SHP77 treated with DMSO at 0.1 percent for 48 hours (cell line): ENCODE measurements at regions not wholly inside any gene's neighbourhood (a gene's known extent, or its start where the extent isn't known, plus 50 kb on each side); places are given as distances from the start of the nearest gene placed in this dataset.

Source experiments
- DNase-seq: peaks from one replicate; lab custom pipeline; 2025; lab: John Stamatoyannopoulos, UW

- DNase-seq: no peak
These were observed 333.4 kb upstream of the CHD6 start for GRCh38 chr20:41951615-41952014.

DNA sequence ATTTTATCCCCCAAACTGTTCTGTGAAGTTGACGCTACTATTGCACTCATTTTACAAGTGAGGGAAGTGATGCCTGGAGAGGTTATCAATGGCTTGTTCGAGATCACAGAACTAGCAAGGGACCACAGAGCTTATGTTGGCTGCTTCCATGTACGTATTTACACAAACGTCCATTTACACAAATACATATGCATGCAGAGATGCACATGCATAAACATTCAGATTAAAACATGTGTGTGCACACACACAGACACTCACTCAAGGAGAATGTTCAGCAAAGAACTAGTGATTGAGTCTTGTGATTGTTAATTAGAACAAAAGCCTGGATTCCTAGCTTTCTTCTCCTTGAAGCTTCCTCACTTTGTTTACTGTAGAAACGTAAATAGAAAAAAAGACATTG is 321.5 kb upstream of the CHD6 start:
- DNase-seq: no peak

GRCh38 chr20:41938353-41938752 is 320.2 kb upstream of the CHD6 start:
- DNase-seq: no peak

DNA sequence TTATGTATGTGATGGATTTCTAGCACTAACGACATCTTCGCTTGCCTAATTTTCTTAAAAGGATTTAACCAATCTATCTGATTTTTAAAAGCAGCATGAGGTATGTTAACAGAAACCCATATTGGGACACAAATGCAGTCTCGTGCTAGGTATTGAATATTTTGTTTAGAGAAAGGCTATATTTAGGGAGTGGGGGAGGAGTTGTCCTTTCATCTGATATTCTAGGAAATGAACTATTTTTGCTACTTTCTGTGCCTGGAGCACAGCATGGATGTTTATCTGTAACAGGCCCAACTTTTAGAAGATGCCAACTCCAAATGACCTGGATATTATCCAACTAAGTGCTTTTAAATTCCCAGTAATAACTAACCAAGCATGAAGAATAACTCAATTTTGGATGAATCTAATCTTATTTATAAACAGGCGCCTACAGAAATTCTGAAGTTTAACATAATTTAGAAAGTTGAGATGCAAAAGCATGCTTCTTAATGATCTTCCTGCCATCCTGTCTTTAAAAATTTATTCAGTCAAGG is 317.1 kb upstream of the CHD6 start:
- DNase-seq: no peak

DNA sequence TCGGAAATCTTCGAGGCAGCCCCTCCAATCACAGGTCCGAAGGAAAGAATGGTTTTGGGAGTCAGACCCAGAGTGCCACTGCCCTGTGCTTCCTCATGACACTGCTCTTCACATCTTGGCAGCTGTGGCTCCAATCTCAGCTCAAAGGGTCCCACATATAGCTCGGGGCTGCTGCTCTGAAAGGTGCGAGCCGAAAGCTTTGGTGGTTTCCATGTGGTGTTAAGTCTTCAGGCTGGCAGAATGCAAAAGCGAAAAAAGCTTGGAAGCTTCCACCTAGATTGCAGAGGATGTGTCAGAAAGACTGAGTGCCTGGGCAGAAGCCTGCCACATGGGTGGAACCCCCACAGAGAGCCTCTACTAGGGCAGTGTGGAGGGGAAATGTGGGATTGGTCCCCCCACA is 314.3 kb upstream of the CHD6 start:
- no peak for DNase-seq

DNA sequence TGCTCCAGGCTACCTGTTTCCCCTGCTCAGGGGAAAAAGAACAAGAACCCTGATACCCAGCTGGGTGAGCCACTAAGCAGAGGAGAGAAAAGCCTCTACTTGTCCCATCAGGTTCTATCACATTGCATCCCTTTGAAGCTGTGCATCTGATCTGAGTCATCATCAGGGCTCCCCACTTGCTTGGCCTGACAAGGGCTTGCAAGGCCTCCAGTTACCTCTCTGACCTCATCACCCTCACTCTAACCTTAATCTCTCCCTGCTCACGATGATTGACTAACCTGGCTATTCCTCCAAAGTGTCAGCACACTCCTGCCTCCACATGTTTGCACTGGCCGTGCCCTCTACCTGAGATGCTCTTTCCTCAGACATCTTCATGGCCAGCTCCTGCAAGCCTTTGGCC is 309.5 kb upstream of the CHD6 start:
- no peak for DNase-seq

DNA sequence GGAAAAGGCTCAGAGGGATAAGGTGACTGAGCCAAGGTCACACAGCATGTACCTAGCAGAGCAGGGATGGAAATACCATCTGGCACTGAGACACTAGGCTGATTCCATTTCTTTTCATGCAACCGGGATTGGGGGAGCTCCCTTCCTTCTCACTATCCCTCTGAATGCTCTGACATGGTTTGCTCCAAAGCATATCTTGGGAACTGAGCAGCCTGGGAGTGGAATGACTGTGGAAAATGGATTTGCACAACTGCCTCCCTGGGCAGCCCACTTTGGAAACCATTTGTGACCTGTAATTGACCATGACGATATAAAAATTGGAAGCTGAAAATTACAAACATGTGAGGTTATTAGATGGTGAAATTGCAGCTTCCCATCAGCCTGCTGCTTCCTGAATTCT is 309.0 kb upstream of the CHD6 start:
- no peak for DNase-seq

DNA sequence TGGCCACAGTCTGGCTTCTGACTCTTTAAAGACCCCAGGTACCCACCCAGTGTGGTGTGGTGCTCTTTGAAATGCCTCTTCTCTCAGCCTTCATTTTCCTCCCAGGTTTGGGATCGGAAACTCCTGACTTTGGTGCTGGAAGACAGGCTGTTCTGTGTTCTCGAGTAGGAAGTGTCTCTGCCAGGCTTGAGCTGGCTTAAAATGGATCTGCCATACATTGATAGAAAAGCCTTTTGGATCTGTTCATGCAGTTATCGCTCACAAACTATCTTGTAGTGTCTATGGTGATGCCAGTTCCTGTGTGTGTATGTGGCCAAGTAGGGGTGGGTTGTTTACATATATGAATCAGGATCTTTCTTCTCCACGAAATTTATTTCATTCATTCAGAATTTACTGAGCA is 307.3 kb upstream of the CHD6 start:
- DNase-seq: no peak

DNA sequence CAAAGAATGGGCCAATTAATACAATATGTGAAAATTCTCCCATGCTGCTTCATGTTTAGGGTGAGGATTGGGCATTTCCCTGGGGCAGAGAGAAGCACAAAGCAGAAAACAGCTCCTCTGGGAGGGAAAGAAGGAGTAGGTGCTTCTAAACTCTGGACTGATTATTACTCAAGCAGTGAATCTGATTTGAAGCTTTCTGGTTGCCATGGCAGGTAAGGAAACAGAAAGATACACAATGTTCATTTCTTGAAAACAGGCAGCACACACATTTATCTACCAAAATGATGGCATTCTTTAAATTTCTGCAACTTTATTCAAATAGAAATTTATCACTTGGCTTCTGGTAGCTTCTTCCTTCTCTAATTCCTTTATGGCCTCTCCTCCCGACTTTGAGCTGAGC is 305.4 kb upstream of the CHD6 start:
- DNase-seq: no peak

DNA sequence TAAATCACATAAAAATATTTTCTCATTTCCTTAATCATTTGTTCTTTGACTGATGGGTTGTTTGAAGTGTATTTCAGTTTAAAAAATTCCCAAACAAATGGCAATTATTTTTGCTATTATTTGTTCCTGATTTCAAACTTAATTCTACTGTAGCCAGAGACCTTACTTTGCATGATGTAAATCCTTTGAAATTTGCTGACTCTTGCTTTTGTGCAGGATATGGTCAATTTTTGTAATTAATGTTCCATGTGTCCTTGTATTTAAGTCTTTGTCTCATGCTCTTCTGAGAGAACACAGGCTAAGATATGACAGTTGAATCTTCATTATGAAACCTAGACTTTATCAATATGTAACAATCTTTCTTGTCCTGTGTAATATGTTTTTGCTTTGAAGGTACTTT is 295.0 kb upstream of the CHD6 start:
- DNase-seq: no peak

DNA sequence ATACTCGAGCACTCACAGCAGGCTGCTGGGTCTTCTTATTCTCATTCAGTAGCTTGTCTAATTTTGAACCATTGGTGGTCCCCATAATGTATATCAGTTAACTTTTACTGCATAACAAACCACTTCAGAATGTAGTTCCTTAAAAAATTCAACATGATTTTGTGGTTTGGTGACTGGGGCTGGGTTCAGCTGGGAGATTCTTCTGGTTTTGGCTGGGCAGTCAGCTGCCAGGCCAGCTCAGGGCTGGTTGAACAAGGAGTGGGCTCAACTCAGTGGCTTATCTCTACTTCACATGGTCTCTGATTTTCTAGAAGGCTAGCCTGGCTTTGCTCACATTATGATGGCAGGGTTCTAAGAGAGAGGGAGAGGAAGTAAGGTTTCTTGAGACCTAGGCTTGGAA is 292.4 kb upstream of the CHD6 start:
- DNase-seq: no peak

GRCh38 chr20:41905199-41905598 is 287.0 kb upstream of the CHD6 start:
- DNase-seq: no peak

DNA sequence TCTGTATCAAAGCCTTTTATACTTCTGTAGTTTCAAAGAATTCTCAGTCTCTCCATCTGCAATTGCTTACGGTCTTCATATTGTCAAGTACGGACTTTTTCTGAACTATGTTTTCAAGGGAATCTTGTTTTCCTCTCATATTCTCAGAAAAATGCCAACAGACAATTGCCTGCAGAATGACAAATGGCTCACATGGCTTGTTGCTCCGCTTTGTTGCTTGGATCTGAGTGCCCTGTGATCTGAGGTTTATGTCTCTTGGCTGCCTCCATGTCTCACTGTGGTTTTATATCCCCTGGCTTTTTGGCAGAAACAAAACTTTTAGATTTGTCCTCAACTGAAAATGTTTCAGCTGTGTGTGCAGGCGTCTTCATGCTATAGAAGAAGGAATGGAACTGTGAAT is 285.4 kb upstream of the CHD6 start:
- DNase-seq: no peak

DNA sequence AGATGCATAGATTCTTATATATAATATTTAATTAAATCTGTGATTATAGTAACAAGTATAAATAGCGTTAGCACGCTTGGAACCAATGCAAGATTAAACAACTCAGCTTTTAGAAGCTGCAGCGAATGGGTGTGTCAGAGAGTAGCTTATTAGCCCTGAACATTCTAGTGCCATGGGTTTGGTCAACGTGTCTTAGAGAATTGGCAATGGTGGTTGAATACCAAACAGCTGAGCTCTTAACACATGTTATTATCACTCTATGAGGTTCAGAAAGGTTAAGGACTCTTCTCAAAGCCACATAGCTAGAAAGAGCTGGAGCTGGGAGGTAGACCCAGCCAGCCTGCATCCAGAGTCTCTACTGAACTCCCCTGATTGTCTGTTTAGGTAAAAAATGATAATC is 284.2 kb upstream of the CHD6 start:
- no peak for DNase-seq

GRCh38 chr20:41900201-41900691 is 282.1 kb upstream of the CHD6 start:
- no peak for DNase-seq

DNA sequence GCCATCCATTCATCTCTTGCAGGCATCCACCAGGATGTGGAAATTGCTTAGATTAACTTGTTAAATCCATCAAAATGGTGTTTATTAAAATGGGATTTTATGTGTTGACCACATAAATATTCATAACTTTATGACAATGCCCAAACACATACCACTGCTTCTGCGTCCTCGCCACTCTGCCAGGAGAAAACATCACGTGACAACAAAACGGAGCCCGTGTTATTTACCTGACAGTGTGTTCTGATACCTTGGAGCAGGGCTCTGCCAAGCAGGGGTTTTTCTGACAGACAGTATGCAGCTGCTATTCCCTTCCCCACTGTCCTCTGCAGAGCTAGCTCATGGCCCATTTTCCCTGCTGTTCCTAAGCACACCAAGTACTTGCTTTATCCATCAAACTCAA is 279.5 kb upstream of the CHD6 start:
- DNase-seq: no peak

- DNase-seq: no peak
These were observed 277.3 kb upstream of the CHD6 start for GRCh38 chr20:41895241-41896032.

GRCh38 chr20:41894255-41894963 is 276.2 kb upstream of the CHD6 start:
- no peak for DNase-seq

DNA sequence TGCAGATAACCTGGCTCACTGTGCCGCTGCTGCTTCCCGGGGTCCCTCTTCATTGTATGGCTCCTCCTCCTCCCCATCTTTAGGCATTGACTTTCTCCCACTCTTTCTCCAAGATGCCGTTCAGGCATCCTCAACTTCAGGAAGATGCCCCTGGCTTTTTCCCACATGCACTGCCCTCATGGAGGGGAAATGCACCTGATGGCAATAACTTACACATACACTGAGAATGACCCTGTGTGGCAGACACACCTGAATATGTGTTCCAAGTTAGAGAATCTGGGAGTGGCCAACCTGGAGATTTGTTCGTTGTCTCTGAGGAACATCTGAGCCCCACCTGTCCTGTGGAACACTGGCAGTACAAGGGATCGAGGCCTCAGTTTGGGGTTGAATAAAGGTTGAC is 273.9 kb upstream of the CHD6 start:
- no peak for DNase-seq

GRCh38 chr20:41889844-41890224 is 271.7 kb upstream of the CHD6 start:
- no peak for DNase-seq

GRCh38 chr20:41889126-41889843 is 271.1 kb upstream of the CHD6 start:
- no peak for DNase-seq

DNA sequence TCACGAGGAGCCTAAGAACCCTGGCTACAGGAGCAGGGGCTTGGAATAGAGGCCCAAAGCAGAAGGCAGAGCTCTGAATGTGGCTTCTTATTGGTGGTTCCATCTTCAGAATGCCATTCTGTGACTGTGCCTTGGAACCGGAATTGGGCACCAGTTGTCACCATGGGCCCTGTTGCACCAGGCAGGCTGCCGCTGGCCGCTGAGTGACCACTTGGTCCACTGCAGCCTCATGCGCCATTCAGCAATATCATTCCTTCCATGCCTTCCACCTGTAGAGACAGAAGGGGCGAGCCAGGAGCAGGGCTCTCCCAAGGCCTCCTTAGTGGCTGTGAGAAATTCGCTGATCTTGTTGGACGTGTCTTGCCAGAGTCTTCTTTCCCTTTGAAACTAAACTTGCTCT is 270.3 kb upstream of the CHD6 start:
- no peak for DNase-seq

- DNase-seq: no peak
These were observed 269.3 kb upstream of the CHD6 start for GRCh38 chr20:41887500-41887899.
